Colonic mucosa (tissue), 4 donors: ENCODE measurements at regions not wholly inside any gene's neighbourhood (a gene's known extent, or its start where the extent isn't known, plus 50 kb on each side); places are given as distances from the start of the nearest gene placed in this dataset.

ENCODE experiments used
- DNase-seq: peaks from one replicate; pipeline ENCODE4 v3.0.0-alpha.2; 2020
- H3K27ac ChIP-seq: fragments of 200-600 bp; one replicate; pipeline ENCODE4 v1.8.0; 2021
- H3K27me3 ChIP-seq: fragments of 200-600 bp; one replicate; pipeline ENCODE4 v1.8.0; 2021
- H3K36me3 ChIP-seq: fragments of 200-600 bp; one replicate; pipeline ENCODE4 v1.8.0; 2021
- H3K4me1 ChIP-seq: fragments of 200-600 bp; one replicate; pipeline ENCODE4 v1.8.0; 2021; ENCODE audit warnings: mild to moderate bottlenecking
- H3K4me3 ChIP-seq: fragments of 200-600 bp; one replicate; pipeline ENCODE4 v1.8.0; 2021
- H3K9ac ChIP-seq, 2 donors: one replicate each; pipeline ENCODE4 v1.7.0; 2013; ENCODE audit warnings: control low read depth in 2 of 2, low read depth in 2 of 2, low read length in 2 of 2
- H3K9me3 ChIP-seq: fragments of 200-600 bp; one replicate; pipeline ENCODE4 v1.8.0; 2021
- CTCF ChIP-seq: fragments of 200-600 bp; IDR thresholded peaks from one replicate; pipeline ENCODE4 v1.8.0; 2022; ENCODE audit warnings: antibody characterized with exemption, mild to moderate bottlenecking
- intact Hi-C: fragments of 100-400 bp; cut with DNase I; formaldehyde crosslinking; loops from one replicate; pipeline ENCODE4 v1.14.1; 2022
- donor health status: healthy.
- donor health status: DM: no; HTN: no; CAD: no.
- donor health status: DM: no; HTN: no; CAD: no.

GRCh38 chr1:209445576-209445975 is 137.9 kb upstream of the CAMK1G start:
- Histone ChIP-seq H3K27me3 (no peaks in the 10 kb centered on the region), H3K9ac (no peak overlapping the region), H3K4me3 (no peak overlapping the region), H3K36me3 (no peaks in the 10 kb centered on the region), H3K4me1 (no peaks in the 10 kb centered on the region), H3K9me3 (no peaks in the 10 kb centered on the region), H3K27ac (no peak overlapping the region)
- no peak for TF ChIP-seq CTCF
- no peak for DNase-seq
- intact Hi-C loops, result no loop called here

DNA sequence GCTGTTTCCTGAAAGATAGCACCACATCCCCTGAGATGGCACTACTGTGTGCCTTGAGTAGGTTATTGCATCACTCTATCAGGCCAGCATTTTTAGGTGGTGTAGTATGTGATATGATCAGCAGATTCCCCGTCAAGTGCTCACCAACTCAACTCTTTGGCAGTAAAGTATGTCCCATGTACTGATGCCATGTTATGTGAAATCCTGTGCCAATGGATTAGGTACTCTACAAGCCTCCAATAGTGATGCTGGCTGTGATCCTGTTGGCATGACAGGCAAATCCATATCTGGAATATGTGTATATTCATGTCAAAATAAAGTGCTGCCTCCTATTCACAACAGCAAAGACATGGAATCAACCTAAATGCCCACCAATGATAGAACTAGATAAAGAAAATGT is 137.2 kb upstream of the CAMK1G start:
- intact Hi-C loops, result no loop called here
- DNase-seq, result no peak
- Histone ChIP-seq H3K27ac (no peak overlapping the region), H3K9ac (no peak overlapping the region), H3K4me1 (no peaks in the 10 kb centered on the region), H3K4me3 (no peak overlapping the region), H3K27me3 (no peaks in the 10 kb centered on the region), H3K36me3 (no peaks in the 10 kb centered on the region), H3K9me3 (no peaks in the 10 kb centered on the region)
- TF ChIP-seq CTCF, result no peak

DNA sequence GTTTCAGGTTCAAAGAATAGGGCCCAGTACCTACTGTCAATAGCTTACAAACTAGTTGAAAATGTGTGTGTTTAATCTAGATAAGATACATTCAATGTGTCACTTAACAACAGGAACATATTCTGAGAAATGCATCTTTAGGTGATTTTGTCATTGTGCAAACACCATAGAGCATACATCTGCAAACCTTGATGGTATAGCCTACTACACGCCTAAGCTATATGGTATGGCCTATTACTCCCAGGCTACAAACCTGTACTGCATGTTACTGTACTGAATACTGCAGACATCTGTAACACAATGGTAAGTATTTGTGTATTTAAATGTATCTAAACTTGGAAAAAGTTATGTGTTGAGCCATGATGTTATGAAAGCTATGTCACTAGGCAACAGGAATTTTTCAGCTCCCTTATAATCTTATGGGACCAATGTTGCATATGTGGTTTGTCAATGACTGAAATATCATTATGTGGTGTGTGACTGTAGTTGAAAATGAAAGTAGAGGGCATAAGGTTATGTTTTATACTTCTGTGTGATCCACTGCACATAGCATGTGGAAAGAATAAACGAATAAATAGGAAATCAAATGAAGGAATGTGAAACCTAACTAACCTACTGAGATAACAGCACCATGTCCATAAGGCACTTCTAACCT is 129.0 kb upstream of the CAMK1G start:
- Histone ChIP-seq H3K4me1 (no peaks in the 10 kb centered on the region), H3K36me3 (no peaks in the 10 kb centered on the region), H3K9ac (no peak overlapping the region), H3K9me3 (no peaks in the 10 kb centered on the region), H3K27me3 (no peaks in the 10 kb centered on the region), H3K27ac (no peak overlapping the region), H3K4me3 (no peak overlapping the region)
- no peak for TF ChIP-seq CTCF
- no peak for DNase-seq
- intact Hi-C loops, result no loop called here

DNA sequence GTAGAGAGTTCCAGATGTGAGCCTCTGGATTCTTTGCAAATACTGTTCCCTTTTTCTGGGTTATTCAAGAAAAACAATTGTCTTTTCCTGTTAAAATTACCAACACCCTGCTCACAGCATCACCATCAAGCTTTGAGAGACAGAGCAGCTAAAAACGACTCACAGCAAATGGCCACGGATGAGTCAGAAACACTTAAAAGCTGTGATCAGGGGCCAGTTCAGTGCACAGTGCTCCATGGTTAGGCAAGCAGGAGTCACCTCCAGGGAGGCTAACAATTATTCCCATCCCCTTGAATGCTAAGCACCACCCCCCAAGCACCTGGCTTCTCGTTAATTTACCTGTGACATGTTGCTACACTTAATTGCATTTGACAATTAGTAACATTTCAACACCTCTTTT is 128.4 kb upstream of the CAMK1G start:
- no peak for TF ChIP-seq CTCF
- Histone ChIP-seq H3K9ac (no peak overlapping the region), H3K36me3 (no peaks in the 10 kb centered on the region), H3K27me3 (no peaks in the 10 kb centered on the region), H3K9me3 (no peaks in the 10 kb centered on the region), H3K4me3 (no peak overlapping the region), H3K27ac (no peak overlapping the region), H3K4me1 (no peaks in the 10 kb centered on the region)
- intact Hi-C loops, result no loop called here
- no peak for DNase-seq

GRCh38 chr1:209455661-209456358 is 127.7 kb upstream of the CAMK1G start:
- H3K9ac ChIP-seq, result no peak overlapping the region
- no peak overlapping the region for H3K4me3 ChIP-seq
- intact Hi-C loops, result no loop called here
- no peaks in the 10 kb centered on the region for H3K9me3 ChIP-seq
- no peaks in the 10 kb centered on the region for H3K4me1 ChIP-seq
- DNase-seq, result no peak
- TF ChIP-seq CTCF, result no peak
- no peaks in the 10 kb centered on the region for H3K36me3 ChIP-seq
- no peak overlapping the region for H3K27ac ChIP-seq
- H3K27me3 ChIP-seq, result no peaks in the 10 kb centered on the region
